LHCN-M2 (cell line): ENCODE measurements at regions not wholly inside any gene's neighbourhood (a gene's known extent, or its start where the extent isn't known, plus 50 kb on each side); places are given as distances from the start of the nearest gene placed in this dataset.

Experiments used
- DNase-seq: peaks from one replicate; pipeline ENCODE4 v3.0.0-alpha.2; 2012; ENCODE audit warnings: low read depth

DNA sequence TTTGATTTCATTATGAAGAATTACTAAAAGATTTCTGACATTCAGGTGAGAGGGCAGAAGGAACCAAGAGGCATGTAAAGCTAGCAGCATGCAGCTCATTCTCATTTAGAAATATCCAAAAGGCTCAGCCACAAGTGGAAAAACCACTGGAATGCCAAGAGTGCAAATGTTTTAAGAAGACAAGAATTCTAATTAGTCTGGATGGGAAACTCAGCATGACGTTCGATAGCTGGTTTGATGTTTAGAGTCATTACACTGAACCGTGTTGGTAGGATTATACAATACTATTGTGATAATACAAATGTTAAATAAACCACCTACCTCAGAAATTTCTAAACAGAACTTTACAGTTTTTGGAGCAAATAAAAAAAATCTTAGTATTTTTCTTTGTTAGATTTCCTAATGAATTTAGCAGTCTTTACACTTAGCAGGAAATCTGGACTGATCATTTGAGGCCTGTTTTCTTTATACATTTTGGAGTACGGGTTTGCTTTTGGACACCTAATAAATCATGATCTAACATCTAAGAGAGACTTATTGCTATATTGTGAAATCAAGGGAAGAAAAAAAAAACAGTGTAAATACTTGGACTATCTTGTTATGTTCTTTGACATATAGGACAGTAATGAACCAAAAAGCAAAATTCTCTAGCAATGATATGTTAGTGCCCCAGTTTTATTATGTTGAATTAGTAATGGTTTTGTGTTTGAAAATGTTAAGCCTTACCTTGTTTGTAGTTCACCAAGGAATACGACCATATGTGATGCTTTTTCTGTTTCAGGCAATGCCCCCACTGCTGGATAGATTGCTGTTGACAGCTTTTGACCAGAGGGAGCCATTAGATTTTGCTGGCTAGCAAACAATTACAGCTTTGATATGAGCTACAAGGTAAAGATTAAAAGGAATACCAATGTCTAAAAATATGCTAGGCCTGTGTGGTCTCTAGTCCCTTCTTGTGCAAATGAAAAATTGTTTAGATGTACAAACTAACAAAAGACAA, 354.1 kb upstream of the SEMA3A start:
- peak; percentile 41 for DNase-seq

DNA sequence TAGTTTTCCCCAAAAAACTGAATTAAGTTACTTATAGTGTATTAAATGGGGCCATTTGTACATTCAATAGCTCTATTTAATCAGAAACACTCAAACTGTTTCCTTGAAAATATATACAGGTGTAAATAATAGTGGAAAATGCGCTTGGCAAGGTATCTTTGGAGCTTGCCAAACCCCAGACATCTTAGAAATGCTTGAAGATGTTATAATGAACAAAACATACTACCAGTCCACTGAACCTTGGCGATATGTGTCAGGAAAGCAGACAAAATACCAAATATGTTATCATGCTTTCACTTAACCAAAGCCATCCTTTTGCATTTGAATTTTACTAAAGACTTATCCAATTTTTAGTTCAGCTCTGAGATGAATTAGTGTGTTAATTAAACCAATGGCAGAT, 352.7 kb upstream of the SEMA3A start:
- DNase-seq, result no peak

DNA sequence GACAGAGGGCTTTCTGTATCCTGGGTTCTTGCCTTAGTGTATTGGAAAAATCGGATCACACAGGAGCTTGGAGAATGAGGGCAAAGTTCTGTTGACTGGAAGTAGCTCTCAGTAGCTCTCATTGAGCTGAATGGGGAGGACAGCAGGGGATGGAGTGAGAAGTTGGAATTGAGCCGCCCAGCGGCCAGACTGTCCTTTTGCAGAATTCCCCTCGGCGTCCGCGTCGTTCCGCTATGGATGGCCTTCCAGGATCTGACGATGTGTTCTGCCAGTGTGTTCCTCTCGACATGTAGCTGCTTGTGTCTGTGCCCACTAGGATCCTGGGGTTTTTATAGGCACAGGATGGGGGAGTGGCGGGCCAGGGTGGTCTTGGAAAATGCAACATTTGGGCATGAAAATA, 351.8 kb upstream of the SEMA3A start:
- DNase-seq, result no peak

DNA sequence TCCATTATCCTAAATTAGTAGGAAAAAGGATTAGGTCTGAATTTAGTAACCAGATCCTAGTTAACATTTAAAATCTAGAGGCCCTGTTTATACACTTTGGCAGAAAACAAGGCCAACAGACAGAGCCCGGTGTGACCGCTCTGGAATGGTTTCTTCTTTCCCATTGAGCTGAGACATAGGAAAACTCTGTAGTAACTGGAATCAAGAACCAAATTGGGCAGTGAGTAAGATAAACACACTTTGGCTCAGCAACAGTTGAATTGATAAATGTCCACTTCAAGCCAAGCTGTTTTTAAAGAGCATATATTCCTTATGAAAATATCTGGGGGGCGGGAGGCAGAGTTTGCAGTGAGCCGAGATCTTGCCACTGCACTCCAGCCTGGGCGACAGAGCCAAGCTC, 343.7 kb upstream of the SEMA3A start:
- no peak for DNase-seq

DNA sequence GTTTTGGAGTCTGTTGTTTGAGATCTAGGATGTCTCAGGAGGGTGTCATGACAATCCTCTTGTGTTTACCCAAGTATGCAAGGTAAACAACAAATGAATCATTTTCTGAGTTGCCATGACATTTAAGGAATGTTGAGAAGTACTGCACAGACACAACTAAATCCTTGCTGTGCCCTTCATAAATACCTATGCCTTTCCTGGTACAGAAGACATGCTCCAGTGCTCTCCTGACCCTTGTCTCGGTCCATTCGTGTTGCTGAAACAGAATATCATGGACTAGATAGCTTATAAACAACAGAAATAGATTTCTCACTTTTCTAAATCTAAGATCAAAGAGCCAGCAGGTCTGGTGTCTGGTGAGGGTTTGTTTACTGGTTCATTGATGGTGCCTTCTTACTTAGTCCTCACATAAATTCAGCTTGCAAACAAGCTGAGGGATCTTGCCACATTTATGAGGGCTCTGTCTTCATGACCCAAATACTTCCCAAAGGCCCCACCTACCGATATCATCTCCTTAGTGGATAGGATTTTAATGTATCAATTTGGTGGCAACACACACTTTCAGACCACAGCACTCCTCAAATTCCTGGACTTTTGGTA, 341.8 kb upstream of the SEMA3A start:
- peak; percentile 73 for DNase-seq

DNA sequence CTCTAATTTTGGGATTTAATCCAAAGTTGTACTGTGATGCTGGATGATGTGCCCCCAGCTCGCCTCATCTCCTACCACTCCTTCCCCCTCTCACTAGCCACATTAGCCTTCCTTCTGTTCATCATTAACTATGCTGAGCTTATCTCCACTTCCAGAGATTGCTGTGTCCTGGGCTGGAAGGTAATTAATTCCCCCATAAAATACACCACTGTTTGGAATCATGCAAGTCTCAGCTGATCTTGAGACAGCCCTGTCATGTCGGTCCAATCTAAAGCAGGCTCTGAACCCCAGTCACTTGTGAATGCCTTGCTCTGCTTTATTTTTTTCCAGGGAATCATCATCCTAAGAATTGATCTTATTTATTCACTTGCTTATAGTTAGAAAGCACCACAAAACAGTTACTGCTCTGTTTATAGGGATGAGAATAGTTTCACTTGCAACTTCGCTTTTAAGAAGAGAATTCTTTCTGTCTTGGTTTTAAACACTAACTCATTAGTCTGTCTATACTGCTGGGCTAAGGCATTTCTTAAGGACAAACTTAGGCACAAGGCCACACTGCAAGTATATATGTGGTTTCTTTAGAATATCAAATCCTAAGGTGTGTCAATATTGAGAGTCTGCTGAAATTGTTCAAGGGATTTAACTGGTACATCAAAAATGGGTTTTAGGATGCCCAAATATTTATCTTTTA, 341.1 kb upstream of the SEMA3A start:
- no peak for DNase-seq

DNA sequence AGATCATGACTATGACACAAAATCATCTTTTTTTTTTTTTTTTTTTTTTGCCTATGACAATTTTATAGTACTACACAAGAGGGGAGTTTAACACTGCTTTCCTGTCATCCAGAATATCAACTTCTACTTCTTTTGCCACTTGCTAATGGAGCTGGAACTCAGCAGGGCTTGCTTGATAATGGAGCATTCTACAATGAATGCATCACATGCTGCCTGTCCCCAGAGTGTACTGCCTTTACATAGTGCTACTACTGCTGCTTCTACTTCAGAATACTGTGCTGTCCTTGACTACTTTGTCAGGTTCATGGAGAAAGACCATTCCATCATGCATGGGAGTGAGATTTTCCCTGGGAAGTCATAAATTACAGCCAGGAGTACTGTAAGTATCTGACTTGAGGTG, 338.6 kb upstream of the SEMA3A start:
- no peak for DNase-seq

DNA sequence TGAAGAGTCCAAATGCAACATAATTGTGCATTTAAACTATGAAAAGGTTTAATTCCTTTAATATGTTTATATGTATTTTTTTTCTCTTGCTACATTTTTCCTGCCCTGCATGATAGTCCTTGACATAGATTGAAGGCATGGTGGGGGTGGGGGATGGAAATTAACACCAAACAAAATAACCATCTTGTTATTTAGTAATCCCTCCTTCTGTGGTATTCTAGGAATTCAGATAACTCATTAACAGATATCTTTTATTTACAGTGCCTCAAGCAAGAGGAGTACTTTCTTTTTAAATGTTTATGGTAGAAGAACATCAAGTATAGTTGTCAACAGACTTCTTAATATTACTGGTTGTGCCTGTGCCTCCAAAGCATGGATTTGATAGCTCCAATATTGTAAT, 337.6 kb upstream of the SEMA3A start:
- DNase-seq, result no peak

DNA sequence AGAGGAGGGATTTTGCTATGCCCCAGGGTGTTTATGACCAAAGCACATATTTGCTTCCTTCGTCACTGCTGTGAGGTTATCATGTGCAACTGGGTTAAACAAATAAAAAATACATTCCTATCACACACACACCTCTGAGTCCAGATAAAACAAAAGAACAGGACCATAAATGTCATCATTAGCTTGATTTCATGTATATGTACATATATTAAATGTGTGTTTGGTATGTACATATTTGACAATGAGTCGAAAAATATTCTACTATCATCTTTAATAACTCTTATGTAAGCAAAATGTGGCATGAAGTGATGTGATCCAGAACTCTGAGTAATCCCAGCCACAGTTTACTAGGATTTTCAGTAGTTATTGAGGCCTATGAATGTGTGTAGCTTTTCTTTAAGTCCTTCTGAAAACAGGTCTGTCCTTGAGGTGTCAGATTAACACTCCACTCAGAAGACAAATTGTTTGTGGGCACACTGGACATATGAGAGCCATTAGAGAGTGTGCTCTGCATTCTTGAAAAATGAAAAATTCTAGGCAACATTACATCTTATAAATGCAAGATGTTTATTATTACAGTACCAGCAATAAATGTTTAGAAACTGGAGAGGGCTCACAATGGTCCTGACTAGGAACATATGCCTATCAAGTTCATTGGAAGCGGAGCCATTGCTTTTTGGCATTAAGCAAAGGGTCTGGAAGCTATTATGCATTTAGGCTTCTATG, 335.1 kb upstream of the SEMA3A start:
- DNase-seq, result peak; percentile 88

DNA sequence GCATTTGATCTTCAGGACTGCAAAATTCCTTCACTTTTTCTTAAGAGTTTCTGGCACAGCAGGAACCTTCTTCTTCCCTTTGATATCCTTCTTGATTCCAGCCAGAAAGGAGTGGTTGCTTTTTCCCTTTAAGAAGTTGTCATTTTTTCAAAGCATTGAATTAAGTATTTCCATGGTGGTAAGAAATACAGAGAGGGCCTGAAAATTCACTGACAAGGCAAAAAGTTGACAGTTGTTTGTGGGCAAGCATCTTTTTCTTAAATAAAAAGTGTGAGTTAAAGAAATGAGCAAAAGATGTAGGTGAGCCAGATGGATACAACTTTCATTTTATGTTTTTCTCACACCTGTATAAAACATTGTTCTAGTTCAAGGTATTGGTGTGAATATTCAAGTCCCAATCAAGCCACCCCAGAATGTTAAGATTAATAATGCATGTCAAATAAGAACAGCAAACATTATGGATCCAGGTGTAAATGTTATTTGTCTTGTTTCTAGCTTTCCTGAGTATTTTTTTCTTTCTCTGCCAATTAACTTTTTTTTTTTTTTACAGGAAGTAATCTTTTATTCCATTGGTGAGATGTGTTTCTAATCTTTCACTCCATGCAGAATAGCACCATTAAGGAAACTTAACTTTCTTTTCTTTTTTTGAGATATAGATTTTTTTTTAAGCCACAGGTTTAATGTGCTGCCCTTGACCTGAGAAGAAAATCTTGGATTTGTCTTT, 334.3 kb upstream of the SEMA3A start:
- DNase-seq, result no peak

DNA sequence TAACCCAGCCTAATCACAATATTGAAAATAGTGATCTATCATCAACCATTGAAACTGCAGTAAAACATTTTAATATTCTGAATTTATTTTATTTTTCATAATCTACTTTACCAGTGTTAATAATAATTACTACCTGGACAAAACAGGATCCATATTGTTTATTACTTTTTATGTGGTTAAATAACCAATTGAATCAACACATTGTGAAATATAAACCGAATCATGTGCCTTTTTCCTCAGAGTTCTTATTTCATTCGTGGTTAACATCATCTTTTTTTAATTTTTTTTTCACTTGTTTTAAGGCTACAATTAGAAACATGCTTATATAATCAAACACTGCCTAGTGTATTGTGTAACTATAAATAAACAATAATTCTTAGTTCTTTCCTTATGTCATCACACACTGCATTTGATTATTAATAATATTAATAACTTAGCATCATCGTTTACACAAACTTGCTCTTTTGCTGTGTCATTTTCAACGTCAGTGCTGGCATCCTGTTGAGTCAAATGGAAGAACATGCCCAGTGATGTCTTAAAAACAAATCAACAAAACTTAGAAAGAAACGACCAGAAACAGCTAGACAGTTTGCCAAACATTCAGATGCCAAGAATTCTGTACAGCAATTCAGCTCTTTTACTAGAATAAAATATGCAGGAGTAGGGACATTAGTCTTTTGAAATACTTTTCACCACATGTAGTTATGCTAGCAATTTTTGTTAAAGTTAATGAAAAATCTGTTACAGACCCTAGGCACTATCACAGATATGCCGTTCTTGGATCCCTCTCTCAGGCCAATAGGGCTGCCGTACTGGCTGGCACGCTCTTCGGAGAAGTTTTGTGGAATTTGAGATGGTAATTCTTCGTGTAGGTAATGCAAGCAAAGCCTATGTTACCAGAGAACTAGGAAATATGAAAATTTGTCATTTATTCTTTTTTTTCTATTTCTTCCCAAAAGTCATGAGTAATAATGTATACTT, 330.4 kb upstream of the SEMA3A start:
- peak; percentile 79 for DNase-seq

DNA sequence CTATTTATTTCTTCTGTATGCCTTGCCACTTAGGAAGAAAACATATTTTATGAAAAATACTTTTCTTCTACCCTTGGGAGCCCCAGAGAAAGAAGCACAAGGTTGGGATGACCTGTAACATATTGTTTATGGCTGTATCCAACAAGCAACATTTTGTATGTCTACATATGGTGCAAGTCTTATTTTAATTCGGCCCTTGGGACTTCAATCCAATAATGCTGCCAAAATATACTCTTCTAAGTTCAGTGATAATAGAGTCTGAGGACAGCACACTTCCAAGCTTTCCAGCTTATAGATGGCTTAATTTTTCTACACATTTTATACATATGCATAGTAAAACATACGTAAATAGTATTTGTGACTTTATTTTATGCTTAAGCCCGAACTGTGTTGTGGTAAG, 318.5 kb upstream of the SEMA3A start:
- DNase-seq, result no peak

DNA sequence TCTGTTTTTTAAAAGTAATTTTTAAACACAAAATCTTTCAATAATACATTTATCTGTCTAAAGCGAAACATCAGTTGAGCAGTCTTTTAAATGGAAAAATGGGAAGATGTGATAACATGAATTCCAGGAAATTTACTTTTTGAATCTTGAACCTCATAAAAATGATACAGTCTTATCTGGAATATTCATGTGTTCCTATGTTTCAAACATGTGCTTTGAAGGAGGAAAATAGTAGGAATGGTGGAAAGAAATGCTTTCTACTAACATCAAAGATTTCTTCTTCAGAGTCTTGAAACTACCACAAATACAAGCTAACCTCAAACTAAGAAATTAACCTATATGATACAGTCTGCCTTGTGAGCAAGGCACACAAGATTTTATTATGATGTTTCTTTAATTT, 317.5 kb upstream of the SEMA3A start:
- DNase-seq, result no peak

DNA sequence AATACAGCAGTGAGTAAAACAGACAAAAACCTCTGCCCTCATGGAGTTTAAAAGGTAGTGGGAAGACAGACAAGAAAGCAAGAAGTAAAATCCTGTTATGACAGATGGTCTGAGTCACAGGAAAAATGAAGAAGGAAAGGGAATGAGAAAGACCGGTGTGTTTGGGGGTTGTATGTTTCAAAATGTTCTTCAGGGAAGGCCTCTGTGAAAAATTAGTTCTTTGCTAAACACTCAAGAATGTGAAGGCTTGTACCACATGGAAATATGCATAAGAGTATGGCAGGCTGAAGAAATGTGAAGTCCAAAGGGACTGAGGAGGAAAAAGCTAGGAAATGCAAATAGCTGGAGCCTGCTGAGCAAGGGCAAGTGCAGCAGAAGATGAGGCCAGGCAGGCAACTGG, 315.9 kb upstream of the SEMA3A start:
- DNase-seq, result peak; percentile 80

DNA sequence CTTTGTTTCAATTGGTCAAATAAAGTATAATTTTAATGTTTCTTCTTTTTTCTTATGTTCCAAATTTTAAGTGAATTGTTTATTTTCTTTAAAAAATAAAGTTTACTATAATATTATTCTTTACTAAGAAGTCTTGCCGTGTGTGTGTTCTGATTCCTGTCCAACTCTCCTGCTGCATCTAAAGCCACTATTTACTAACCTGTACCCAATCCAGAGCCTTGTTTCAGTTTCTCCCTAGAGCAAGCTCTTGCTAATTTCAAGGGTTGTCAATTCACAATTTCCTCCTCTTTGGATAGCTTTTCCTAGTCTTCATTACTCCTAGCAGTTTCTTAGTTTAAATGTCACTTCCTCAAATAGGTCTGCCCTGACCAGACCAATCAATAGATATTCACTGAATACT, 314.9 kb upstream of the SEMA3A start:
- no peak for DNase-seq

DNA sequence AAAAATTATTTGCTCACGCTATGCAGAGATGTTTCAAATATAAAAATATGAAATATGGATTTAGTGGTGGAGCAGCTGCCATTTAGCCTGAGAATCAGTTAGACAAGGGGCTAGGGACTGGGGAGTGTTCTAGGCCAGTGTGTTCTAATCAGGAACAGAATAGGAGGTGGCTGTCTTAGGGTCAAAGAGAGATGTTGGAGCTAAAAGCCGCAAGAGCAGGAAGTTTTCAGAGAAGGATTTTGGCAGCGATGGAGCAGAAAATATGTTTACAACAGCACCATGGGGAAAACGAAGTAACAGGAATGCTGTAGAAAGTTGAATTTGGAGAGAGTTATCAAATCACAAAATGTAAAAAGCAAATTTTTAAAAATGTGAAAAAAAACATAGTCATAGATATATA, 314.0 kb upstream of the SEMA3A start:
- peak; percentile 22 for DNase-seq

DNA sequence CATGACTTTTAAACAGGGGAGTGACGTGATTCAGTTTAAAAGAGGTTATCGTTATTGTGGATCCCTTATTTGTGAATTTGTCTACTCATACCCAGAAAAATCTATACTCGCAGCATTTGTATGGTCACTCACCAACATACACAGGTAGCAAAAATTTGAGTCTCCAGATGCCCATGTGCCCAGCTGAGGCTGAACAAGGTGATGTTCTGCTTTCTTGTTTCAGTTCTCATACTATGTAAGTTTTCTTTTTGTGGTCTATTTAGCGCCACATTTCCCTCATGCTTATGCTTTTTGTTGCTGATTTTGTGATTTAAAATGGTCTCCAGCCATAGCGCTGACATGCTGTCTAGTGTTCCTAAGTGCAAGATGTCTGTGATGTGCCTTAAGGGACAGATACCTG, 312.9 kb upstream of the SEMA3A start:
- DNase-seq, result no peak

DNA sequence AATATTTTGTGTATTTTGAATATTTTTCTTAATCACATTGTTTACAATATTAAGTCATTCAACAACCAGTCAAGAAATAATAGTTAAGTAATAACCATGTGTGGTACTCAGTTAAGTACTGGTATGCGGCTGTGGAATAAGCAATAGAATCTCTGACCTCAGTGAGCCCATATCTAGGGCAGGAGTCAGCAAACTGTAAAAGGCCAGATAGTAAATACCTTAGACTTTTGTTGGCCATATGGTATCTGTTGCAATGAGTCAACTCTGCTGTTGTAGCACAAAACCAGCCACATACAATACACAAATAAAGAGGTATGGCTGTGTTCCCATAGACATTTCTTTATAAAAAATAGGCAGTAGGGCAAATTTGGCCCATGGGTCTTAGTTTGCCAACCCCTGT, 311.6 kb upstream of the SEMA3A start:
- no peak for DNase-seq

DNA sequence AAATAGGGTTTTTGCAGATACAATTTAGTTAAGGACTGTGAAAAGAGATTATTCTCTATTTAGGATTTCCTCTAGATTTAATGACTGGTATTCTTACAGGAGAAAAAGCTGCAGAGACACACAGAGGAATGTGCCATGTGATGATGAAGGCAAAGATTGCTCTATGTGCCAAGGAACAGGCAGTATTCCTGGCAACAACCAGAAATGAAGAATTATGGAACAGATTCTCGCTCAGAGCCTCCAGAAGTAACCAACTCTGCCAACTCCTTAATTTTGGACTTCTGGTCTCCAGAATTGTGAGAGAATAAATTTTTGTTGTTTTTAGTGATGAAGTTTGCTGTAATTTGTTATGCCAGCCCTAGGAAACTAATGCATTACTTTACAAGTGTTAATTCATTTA, 307.6 kb upstream of the SEMA3A start:
- DNase-seq, result no peak

DNA sequence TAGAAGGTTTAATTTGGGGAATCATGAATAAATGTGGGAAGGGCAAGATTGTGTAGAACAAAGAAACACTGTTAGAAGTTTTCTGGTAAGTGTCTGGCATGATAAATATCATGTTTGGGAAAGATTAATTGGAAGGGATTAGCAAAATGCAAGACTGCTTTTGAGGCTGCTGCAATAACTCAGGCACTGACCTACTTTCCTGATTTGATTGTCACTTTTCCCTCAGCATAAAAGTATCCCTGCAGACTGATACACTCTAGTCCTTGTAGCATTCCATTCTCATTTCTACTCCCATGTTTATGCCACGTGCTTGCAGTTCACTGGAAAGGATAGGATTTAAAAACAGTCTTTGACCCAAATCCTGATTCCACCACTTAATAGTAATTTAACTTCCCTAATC, 303.3 kb upstream of the SEMA3A start:
- DNase-seq, result no peak
